ENCODE measurements at regions not wholly inside any gene's neighbourhood (a gene's known extent, or its start where the extent isn't known, plus 50 kb on each side); places are given as distances from the start of the nearest gene placed in this dataset.

DNA sequence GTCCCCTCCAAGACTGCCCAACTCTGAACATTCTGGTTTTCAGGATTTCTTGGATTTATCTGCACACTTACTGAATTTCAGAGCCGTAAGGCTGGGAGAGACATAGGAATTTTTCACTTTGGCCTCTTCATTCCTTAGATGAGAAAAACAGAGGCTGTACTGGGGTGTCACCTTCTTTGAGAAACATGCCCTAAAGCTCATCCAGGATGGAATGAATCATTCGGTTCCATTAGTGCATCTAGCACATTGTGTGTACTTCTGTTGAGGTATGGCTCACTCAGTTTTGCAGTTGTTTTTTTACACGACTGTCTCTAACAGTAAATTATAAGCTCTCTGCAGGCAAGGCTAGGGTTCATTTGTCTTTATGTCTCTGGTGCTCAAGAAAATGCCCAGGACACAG lies 383.4 kb downstream of the GATA3 start:
- Histone ChIP-seq H3K36me3 (ENCODE audit: control insufficient read depth in 2 of 2, extremely low read depth in 1 of 2, insufficient read depth in 2 of 2, low read length in 2 of 2) (no peaks in the 10 kb centered on the region), H3K9me1 (ENCODE audit: control insufficient read depth, extremely low read depth, insufficient read depth, low read length) (no peaks in the 10 kb centered on the region), H2AFZ (ENCODE audit: control insufficient read depth, low read length) (no peak overlapping the region), H3K4me2 (ENCODE audit: control insufficient read depth, extremely low read depth, insufficient read depth, low read depth, low read length) (no peak overlapping the region), H3K9me3 (ENCODE audit: control insufficient read depth, low read depth, low read length) (no peaks in the 10 kb centered on the region), H3K27ac (ENCODE audit: control insufficient read depth, insufficient read depth, low read length) (no peak overlapping the region), H3K4me1 (ENCODE audit: control insufficient read depth, extremely low read depth, insufficient read depth, low read length) (peaks cover 25% of the 10 kb centered on the region), H3K9ac (ENCODE audit: control insufficient read depth, extremely low read depth, insufficient read depth, low read length) (no peak overlapping the region), H4K20me1 (ENCODE audit: control insufficient read depth, extremely low read depth, insufficient read depth, low read length) (no peaks in the 10 kb centered on the region), H3K27me3 (ENCODE audit: control insufficient read depth, extremely low read depth, insufficient read depth, low read length) (no peaks in the 10 kb centered on the region), H3K4me3 (ENCODE audit: control insufficient read depth in 2 of 3, extremely low read depth in 1 of 3, insufficient read depth in 2 of 3, low read depth in 1 of 3, low read length in 3 of 3) (no peak overlapping the region), H3K79me2 (ENCODE audit: control insufficient read depth, insufficient read depth, low read length) (no peaks in the 10 kb centered on the region)
- dilution Hi-C loops (cut with MboI; ENCODE audit: extremely low pct_ligation_motif_present, low sequenced_read_pairs), result no loop called here
- DNase-seq (ENCODE audit: low read depth, low spot score), result no peak
- TF ChIP-seq EZH2 (IDR thresholded peaks at IDR 0.05; ENCODE audit: low read length), result no peak
- TF ChIP-seq, protein P1, sequence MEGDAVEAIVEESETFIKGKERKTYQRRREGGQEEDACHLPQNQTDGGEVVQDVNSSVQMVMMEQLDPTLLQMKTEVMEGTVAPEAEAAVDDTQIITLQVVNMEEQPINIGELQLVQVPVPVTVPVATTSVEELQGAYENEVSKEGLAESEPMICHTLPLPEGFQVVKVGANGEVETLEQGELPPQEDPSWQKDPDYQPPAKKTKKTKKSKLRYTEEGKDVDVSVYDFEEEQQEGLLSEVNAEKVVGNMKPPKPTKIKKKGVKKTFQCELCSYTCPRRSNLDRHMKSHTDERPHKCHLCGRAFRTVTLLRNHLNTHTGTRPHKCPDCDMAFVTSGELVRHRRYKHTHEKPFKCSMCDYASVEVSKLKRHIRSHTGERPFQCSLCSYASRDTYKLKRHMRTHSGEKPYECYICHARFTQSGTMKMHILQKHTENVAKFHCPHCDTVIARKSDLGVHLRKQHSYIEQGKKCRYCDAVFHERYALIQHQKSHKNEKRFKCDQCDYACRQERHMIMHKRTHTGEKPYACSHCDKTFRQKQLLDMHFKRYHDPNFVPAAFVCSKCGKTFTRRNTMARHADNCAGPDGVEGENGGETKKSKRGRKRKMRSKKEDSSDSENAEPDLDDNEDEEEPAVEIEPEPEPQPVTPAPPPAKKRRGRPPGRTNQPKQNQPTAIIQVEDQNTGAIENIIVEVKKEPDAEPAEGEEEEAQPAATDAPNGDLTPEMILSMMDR (optimal IDR thresholded peaks at IDR 0.05 in 1 of 3, IDR thresholded peaks at IDR 0.05 in 1 of 3, conservative IDR thresholded peaks at IDR 0.05 in 1 of 3; ENCODE audit: extremely low read depth in 1 of 3, insufficient read depth in 2 of 3, low read length in 3 of 3), result no peak
- FAIRE-seq, result peak; percentile 46

DNA sequence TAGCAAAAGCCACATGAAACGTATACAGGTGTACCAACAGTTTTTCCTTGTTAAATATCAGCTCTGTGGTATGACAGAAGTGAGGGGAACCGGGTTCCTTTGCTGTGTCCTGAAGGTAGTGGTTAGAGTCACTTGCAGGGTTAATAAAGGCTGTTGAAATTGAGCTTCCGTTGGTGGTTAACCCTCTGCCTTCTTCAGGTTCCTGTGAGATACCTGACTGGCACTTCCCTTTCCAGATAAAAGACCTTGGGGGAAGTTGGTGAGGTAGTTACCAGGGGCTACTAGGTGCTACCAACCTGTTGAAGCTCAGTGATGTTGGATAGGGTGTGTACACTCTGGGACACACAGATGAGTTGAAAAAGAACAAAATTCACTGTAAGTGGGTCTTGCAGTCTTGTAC lies 384.1 kb downstream of the GATA3 start:
- no peak for DNase-seq (ENCODE audit: low read depth, low spot score)
- dilution Hi-C loops (cut with MboI; ENCODE audit: extremely low pct_ligation_motif_present, low sequenced_read_pairs), result no loop called here
- no peak for TF ChIP-seq EZH2 (IDR thresholded peaks at IDR 0.05; ENCODE audit: low read length)
- TF ChIP-seq, protein P1 (optimal IDR thresholded peaks at IDR 0.05 in 1 of 3, IDR thresholded peaks at IDR 0.05 in 1 of 3, conservative IDR thresholded peaks at IDR 0.05 in 1 of 3; ENCODE audit: extremely low read depth in 1 of 3, insufficient read depth in 2 of 3, low read length in 3 of 3), result no peak

More for the DNA sequence above, 384.1 kb downstream of the GATA3 start:
- H3K4me2 ChIP-seq (ENCODE audit: control insufficient read depth, extremely low read depth, insufficient read depth, low read depth, low read length), result no peak overlapping the region
- H3K36me3 ChIP-seq (ENCODE audit: control insufficient read depth in 2 of 2, extremely low read depth in 1 of 2, insufficient read depth in 2 of 2, low read length in 2 of 2), result no peaks in the 10 kb centered on the region
- H3K79me2 ChIP-seq (ENCODE audit: control insufficient read depth, insufficient read depth, low read length), result no peaks in the 10 kb centered on the region
- no peaks in the 10 kb centered on the region for H3K27me3 ChIP-seq (ENCODE audit: control insufficient read depth, extremely low read depth, insufficient read depth, low read length)
- no peaks in the 10 kb centered on the region for H3K9me3 ChIP-seq (ENCODE audit: control insufficient read depth, low read depth, low read length)
- H2AFZ ChIP-seq (ENCODE audit: control insufficient read depth, low read length), result no peak overlapping the region
- H3K4me3 ChIP-seq (ENCODE audit: control insufficient read depth in 2 of 3, extremely low read depth in 1 of 3, insufficient read depth in 2 of 3, low read depth in 1 of 3, low read length in 3 of 3), result no peak overlapping the region
- no peaks in the 10 kb centered on the region for H4K20me1 ChIP-seq (ENCODE audit: control insufficient read depth, extremely low read depth, insufficient read depth, low read length)
- no peak overlapping the region for H3K9ac ChIP-seq (ENCODE audit: control insufficient read depth, extremely low read depth, insufficient read depth, low read length)
- H3K4me1 ChIP-seq (ENCODE audit: control insufficient read depth, extremely low read depth, insufficient read depth, low read length), result peaks cover 25% of the 10 kb centered on the region
- H3K27ac ChIP-seq (ENCODE audit: control insufficient read depth, insufficient read depth, low read length), result no peak overlapping the region
- no peak for FAIRE-seq
- H3K9me1 ChIP-seq (ENCODE audit: control insufficient read depth, extremely low read depth, insufficient read depth, low read length), result no peaks in the 10 kb centered on the region
